ENCODE measurements at regions not wholly inside any gene's neighbourhood (a gene's known extent, or its start where the extent isn't known, plus 50 kb on each side); places are given as distances from the start of the nearest gene placed in this dataset.

GRCh38 chr4:102444752-102445151, 56.4 kb upstream of the NFKB1 start:
- TF ChIP-seq CTCF (conservative IDR thresholded peaks at IDR 0.05; ENCODE audit: low read depth, low read length) = no peak
- TF ChIP-seq EZH2 (IDR thresholded peaks at IDR 0.05; ENCODE audit: borderline replicate concordance, low read depth, low read length, poor library complexity, severe bottlenecking) = no peak
